ENCODE measurements at regions not wholly inside any gene's neighbourhood (a gene's known extent, or its start where the extent isn't known, plus 50 kb on each side); places are given as distances from the start of the nearest gene placed in this dataset.

DNA sequence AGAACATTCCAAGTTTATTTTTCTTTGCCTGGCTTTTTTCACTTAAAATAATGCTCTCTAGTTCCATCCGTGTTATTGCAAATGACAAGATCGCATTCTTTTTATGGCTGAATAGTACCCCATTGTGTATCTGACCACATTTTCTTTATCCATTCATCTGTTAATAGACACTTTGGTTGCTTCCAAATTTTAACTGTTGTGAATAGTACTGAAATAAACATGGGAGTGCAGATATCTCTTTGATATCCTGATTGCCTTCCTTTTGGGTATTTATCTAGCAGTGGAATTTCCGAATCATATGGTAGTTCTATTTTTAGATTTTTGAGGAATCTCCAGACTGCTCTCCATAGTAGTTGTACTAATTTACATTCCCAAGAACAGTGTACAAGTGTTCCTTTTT is 230.5 kb downstream of the FIGN start:
- TF ChIP-seq, protein P1, sequence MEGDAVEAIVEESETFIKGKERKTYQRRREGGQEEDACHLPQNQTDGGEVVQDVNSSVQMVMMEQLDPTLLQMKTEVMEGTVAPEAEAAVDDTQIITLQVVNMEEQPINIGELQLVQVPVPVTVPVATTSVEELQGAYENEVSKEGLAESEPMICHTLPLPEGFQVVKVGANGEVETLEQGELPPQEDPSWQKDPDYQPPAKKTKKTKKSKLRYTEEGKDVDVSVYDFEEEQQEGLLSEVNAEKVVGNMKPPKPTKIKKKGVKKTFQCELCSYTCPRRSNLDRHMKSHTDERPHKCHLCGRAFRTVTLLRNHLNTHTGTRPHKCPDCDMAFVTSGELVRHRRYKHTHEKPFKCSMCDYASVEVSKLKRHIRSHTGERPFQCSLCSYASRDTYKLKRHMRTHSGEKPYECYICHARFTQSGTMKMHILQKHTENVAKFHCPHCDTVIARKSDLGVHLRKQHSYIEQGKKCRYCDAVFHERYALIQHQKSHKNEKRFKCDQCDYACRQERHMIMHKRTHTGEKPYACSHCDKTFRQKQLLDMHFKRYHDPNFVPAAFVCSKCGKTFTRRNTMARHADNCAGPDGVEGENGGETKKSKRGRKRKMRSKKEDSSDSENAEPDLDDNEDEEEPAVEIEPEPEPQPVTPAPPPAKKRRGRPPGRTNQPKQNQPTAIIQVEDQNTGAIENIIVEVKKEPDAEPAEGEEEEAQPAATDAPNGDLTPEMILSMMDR (IDR thresholded peaks at IDR 0.05; ENCODE audit: low read depth, low read length, missing control alignments), result no peak
- no peaks in the 10 kb centered on the region for H3K36me3 ChIP-seq (replicated peaks)
- H3K27me3 ChIP-seq (replicated peaks), result no peaks in the 10 kb centered on the region
- no peak overlapping the region for H3K27ac ChIP-seq
- H3K4me3 ChIP-seq (ENCODE audit: low read depth, low read length), result no peak overlapping the region
- no peak for DNase-seq
- in situ Hi-C loops (cut with HindIII; ENCODE audit: low pct_ligation_motif_present, low sequenced_read_pairs), result no loop called here

DNA sequence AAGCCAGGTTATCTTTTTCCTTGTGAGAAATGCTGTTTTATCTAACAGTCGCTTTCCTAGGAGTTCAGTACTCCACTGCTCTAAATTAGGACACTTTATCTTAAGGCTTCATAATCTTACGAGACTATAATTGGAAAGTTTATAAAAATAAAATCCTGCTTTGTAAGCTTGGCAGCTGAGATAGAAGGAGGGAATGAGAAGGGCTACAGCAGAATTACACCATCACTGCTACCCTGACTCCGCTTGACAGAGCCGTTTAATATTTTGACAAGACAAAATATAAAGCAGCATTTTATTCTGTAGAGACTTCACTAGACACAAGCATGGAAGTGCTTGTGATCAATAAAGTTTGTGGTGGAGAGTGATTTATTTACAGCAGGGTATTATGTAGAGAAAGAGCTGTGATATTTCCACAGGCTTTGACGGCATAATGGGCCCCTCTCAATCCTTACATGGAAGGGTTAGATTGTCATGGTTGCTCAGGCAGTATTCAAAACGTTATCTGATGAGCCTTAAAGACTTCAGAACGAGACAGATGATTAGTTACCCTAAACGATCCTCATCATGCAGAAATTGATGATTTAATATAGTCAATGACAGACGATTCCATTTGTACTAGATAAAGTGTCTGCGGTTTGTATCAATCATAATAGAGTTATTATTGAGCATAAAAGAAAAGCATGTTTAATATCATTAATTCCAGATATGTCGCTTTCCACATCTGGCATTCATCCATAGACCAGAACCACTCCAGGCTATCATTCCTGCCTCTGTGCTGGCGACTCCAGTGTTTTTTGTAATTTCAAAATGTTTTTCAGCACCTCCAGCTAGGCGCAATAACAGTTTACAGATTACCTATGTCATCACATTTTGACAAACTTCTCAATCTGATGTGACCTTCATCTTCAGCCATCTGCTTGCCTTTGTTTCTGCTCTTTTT is 242.2 kb downstream of the FIGN start:
- in situ Hi-C loops (cut with HindIII; ENCODE audit: low pct_ligation_motif_present, low sequenced_read_pairs), result no loop called here
- H3K4me3 ChIP-seq (ENCODE audit: low read depth, low read length), result no peak overlapping the region
- H3K27me3 ChIP-seq (replicated peaks), result no peaks in the 10 kb centered on the region

DNA sequence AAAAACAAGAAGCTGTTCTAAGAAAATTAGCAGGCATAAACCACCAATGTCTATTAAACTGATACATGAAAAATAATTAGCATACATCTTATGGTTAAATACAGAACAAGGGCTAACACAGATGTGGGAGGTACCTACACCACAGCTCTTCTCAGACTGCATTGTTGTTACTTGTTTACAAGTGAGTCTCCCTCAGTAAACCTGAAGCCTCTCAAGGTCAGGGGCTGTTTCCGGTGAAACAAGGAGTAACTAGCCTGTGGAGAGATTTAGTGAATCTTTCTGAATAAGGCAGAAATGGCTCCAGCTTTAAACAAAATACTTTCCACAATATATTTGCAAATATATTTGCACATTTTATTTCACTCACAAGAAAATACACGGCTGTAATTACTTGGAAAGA is 244.0 kb downstream of the FIGN start:
- Histone ChIP-seq H3K27ac (no peak overlapping the region), H3K36me3 (replicated peaks) (no peaks in the 10 kb centered on the region), H3K4me3 (ENCODE audit: low read depth, low read length) (no peak overlapping the region), H3K27me3 (replicated peaks) (no peaks in the 10 kb centered on the region)
- no peak for DNase-seq
- in situ Hi-C loops (cut with HindIII; ENCODE audit: low pct_ligation_motif_present, low sequenced_read_pairs), result no loop called here
- TF ChIP-seq, protein P1 (IDR thresholded peaks at IDR 0.05; ENCODE audit: low read depth, low read length, missing control alignments), result no peak

More for the DNA sequence above, 242.2 kb downstream of the FIGN start:
- Histone ChIP-seq H3K27ac (no peak overlapping the region), H3K36me3 (replicated peaks) (no peaks in the 10 kb centered on the region)
- no peak for DNase-seq
- TF ChIP-seq, protein P1 (IDR thresholded peaks at IDR 0.05; ENCODE audit: low read depth, low read length, missing control alignments), result no peak

DNA sequence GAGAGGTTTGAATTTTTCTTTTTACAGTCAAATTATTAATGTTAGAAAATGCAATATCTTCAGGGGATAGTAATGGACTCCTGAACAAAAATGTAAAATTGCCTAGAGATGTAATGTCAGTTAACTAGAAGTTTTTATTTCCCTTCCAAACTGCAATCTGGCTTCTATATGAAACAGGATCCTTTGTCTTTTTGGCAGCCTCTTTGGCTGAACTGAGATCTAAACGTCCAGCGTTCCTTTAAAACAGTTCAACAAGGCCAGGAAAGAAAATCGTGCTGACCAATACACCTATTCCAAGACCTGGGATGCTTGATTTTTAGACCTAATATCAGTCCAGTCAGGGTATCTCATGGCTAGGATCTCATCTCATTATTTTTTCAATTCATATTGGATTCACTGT is 245.5 kb downstream of the FIGN start:
- no peak overlapping the region for H3K4me3 ChIP-seq (ENCODE audit: low read depth, low read length)
- in situ Hi-C loops (cut with HindIII; ENCODE audit: low pct_ligation_motif_present, low sequenced_read_pairs), result no loop called here
- no peak for DNase-seq
- H3K36me3 ChIP-seq (replicated peaks), result no peaks in the 10 kb centered on the region
- no peaks in the 10 kb centered on the region for H3K27me3 ChIP-seq (replicated peaks)
- TF ChIP-seq, protein P1 (IDR thresholded peaks at IDR 0.05; ENCODE audit: low read depth, low read length, missing control alignments), result no peak
- H3K27ac ChIP-seq, result no peak overlapping the region

DNA sequence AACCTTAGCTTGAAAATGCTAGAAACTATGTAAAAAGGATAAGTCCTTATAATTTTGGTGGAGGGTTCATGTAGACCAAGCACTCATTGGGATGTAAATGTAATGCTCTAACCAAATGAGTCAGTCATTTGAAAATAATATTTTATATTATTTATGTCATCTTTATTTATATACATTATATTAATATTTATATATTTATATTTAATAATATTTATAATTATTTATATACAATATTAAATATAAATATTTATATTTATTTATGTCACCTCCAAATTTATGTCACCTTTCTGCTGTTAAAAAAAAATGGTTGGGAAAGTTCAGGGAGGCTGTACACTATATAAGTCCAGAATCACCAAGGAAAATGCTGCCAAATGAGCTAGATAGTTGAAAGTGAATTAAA is 254.3 kb downstream of the FIGN start:
- DNase-seq, result no peak
- Histone ChIP-seq H3K36me3 (replicated peaks) (no peaks in the 10 kb centered on the region), H3K27ac (no peak overlapping the region), H3K27me3 (replicated peaks) (no peaks in the 10 kb centered on the region), H3K4me3 (ENCODE audit: low read depth, low read length) (no peak overlapping the region)
- TF ChIP-seq, protein P1 (IDR thresholded peaks at IDR 0.05; ENCODE audit: low read depth, low read length, missing control alignments), result no peak
- in situ Hi-C loops (cut with HindIII; ENCODE audit: low pct_ligation_motif_present, low sequenced_read_pairs), result no loop called here

Measured in brain microvascular endothelial cell (primary cell).